ENCODE measurements at regions not wholly inside any gene's neighbourhood (a gene's known extent, or its start where the extent isn't known, plus 50 kb on each side); places are given as distances from the start of the nearest gene placed in this dataset.

GRCh38 chr20:55365745-55366144 lies 639.6 kb downstream of the CBLN4 start:
- Histone ChIP-seq H3K4me1 (ENCODE audit: insufficient read depth, low read length, poor library complexity, severe bottlenecking) (no peaks in the 10 kb centered on the region), H3K27me3 (replicated peaks; ENCODE audit: insufficient read depth, low read depth, low read length, poor library complexity) (no peaks in the 10 kb centered on the region), H3K36me3 (ENCODE audit: insufficient read depth, low read length, poor library complexity, severe bottlenecking) (no peaks in the 10 kb centered on the region), H3K9me3 (ENCODE audit: low read depth, low read length, poor library complexity, severe bottlenecking) (peaks cover 20% of the 10 kb centered on the region), H3K27ac (ENCODE audit: low read depth, low read length, poor library complexity, severe bottlenecking) (no peak overlapping the region), H3K4me3 (ENCODE audit: low read depth, low read length, poor library complexity, severe bottlenecking) (no peak overlapping the region)
- no peak for DNase-seq (ENCODE audit: low spot score)
- intact Hi-C loops (cut with micrococcal nuclease; ENCODE audit: unreplicated experiment): no loop called here
- CTCF ChIA-PET: no interaction called here
- no TSS peak for BruUV-seq (replicated peaks)
- TF ChIP-seq EZH2 (IDR thresholded peaks at IDR 0.05; ENCODE audit: borderline replicate concordance, low read depth, low read length, poor library complexity, severe bottlenecking): no peak
- no peak for TF ChIP-seq CTCF (conservative IDR thresholded peaks at IDR 0.05; ENCODE audit: low read depth, low read length)
- POLR2A ChIA-PET (ENCODE audit: low non-redundant PET): no interaction called here

- Histone ChIP-seq H3K36me3 (ENCODE audit: insufficient read depth, low read length, poor library complexity, severe bottlenecking) (no peaks in the 10 kb centered on the region), H3K4me3 (ENCODE audit: low read depth, low read length, poor library complexity, severe bottlenecking) (no peak overlapping the region), H3K27ac (ENCODE audit: low read depth, low read length, poor library complexity, severe bottlenecking) (no peak overlapping the region), H3K27me3 (replicated peaks; ENCODE audit: insufficient read depth, low read depth, low read length, poor library complexity) (no peaks in the 10 kb centered on the region), H3K4me1 (ENCODE audit: insufficient read depth, low read length, poor library complexity, severe bottlenecking) (no peaks in the 10 kb centered on the region), H3K9me3 (ENCODE audit: low read depth, low read length, poor library complexity, severe bottlenecking) (peaks cover 11% of the 10 kb centered on the region)
- ChIA-PET CTCF (no interaction called here), POLR2A (ENCODE audit: low non-redundant PET) (no interaction called here)
- intact Hi-C loops (cut with micrococcal nuclease; ENCODE audit: unreplicated experiment): no loop called here
- TF ChIP-seq EZH2 (IDR thresholded peaks at IDR 0.05; ENCODE audit: borderline replicate concordance, low read depth, low read length, poor library complexity, severe bottlenecking) (no peak), CTCF (conservative IDR thresholded peaks at IDR 0.05; ENCODE audit: low read depth, low read length) (no peak)
- no TSS peak for BruUV-seq (replicated peaks)
- DNase-seq (ENCODE audit: low spot score): no peak
Observed at GRCh38 chr20:55360895-55361294, 644.4 kb downstream of the CBLN4 start.

- DNase-seq (ENCODE audit: low spot score): no peak
- no peaks in the 10 kb centered on the region for H3K4me1 ChIP-seq (ENCODE audit: insufficient read depth, low read length, poor library complexity, severe bottlenecking)
- no TSS peak for BruUV-seq (replicated peaks)
- intact Hi-C loops (cut with micrococcal nuclease; ENCODE audit: unreplicated experiment): no loop called here
- H3K27ac ChIP-seq (ENCODE audit: low read depth, low read length, poor library complexity, severe bottlenecking): no peak overlapping the region
- TF ChIP-seq EZH2 (IDR thresholded peaks at IDR 0.05; ENCODE audit: borderline replicate concordance, low read depth, low read length, poor library complexity, severe bottlenecking) (no peak), CTCF (conservative IDR thresholded peaks at IDR 0.05; ENCODE audit: low read depth, low read length) (no peak)
- H3K36me3 ChIP-seq (ENCODE audit: insufficient read depth, low read length, poor library complexity, severe bottlenecking): no peaks in the 10 kb centered on the region
- no peaks in the 10 kb centered on the region for H3K27me3 ChIP-seq (replicated peaks; ENCODE audit: insufficient read depth, low read depth, low read length, poor library complexity)
- CTCF ChIA-PET: no interaction called here
- no peak overlapping the region for H3K4me3 ChIP-seq (ENCODE audit: low read depth, low read length, poor library complexity, severe bottlenecking)
- POLR2A ChIA-PET (ENCODE audit: low non-redundant PET): interaction anchor here (0.6 kb wide), 1 partner anchor 1573 kb away, joined by 3 read pairs; no protein-coding TSS in a partner anchor
- H3K9me3 ChIP-seq (ENCODE audit: low read depth, low read length, poor library complexity, severe bottlenecking): peaks cover 4% of the 10 kb centered on the region
Observed at GRCh38 chr20:55354720-55355119, 650.6 kb downstream of the CBLN4 start.
